T-helper 17 cell (primary cell): ENCODE measurements at regions not wholly inside any gene's neighbourhood (a gene's known extent, or its start where the extent isn't known, plus 50 kb on each side); places are given as distances from the start of the nearest gene placed in this dataset.
"Not testable (repeated sequence)": the region's sequence is repeated elsewhere in the genome, so short reads cannot be mapped to it uniquely, and the experiment has no call there.

Experiments
- ATAC-seq: fragments of 150-1000 bp; cut with Tn5 transposase; 2 replicates; pipeline ENCODE4 v1.10.0; 2021; ENCODE audit warnings: mild to moderate bottlenecking, moderate library complexity
- DNase-seq, 3 donors: peaks; one replicate each; pipeline versions ENCODE4 v3.0.0 to v3.0.0-alpha.2; 2020 to 2021
- H3K9me3 ChIP-seq: one replicate; pipeline ENCODE4 v1.7.0; 2013; ENCODE audit warnings: low read length, mild to moderate bottlenecking; ENCODE audit not compliant: control insufficient read depth, poor library complexity, severe bottlenecking
- H3K27ac Mint-ChIP-seq: one replicate; pipeline ENCODE4 v1.8.0; 2022; ENCODE audit warnings: mild to moderate bottlenecking, moderate library complexity, mixed read lengths
- H3K27me3 Mint-ChIP-seq: one replicate; pipeline ENCODE4 v1.8.0; 2022; ENCODE audit warnings: mixed read lengths
- H3K36me3 Mint-ChIP-seq: one replicate; pipeline ENCODE4 v1.8.0; 2022; ENCODE audit warnings: low read depth, mixed read lengths
- H3K4me1 Mint-ChIP-seq: one replicate; pipeline ENCODE4 v1.8.0; 2022; ENCODE audit warnings: mild to moderate bottlenecking, mixed read lengths
- H3K4me3 Mint-ChIP-seq: one replicate; pipeline ENCODE4 v1.8.0; 2022; ENCODE audit warnings: mild to moderate bottlenecking, moderate library complexity, mixed read lengths

DNA sequence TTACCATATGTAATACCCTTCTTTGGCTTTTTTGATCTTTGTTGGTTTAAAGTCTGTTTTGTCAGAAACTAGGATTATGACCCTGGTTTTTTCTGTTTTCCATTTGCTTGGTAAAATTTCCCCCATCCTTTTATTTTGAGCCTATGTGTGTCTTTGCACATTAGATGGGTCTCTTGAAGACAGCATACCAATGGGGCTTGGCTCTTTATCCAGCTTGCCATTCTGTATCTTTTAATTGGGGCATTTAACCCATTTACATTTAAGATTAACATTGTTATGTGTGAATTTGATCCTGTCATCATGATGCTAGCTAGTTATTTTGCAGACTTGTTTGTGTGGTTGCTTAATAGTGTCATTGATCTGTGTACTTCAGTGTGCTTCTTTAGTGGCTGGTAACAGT, 103.1 kb upstream of the PHF24 start:
- not testable (repeated sequence) for H3K4me3 Mint-ChIP-seq, H3K27ac Mint-ChIP-seq, ATAC-seq, DNase-seq, H3K9me3 ChIP-seq, H3K4me1 Mint-ChIP-seq, H3K27me3 Mint-ChIP-seq, H3K36me3 Mint-ChIP-seq

DNA sequence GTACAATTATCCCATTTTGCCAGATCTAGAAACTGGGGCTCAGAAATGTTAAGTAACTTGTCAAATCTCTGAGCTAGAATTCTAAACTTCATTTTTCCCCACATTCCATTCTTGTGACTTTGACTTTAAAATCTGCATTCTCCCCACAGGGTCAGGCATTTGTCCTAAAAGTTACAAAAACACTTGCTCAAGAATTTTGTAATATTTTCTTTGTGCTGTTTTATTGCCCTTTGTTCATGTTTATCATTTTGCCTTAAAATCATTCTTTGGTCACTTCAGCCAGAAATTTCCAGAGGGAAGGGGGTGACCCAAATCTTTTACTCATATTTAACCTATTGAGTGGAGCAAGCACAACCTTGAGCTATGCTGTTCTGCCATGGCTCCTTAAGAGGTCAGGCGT, 120.1 kb upstream of the CCL21 start:
- H3K4me3 Mint-ChIP-seq: no peak overlapping the region
- no peaks in the 10 kb centered on the region for H3K4me1 Mint-ChIP-seq
- H3K27ac Mint-ChIP-seq: no peak overlapping the region
- peaks cover 14% of the 10 kb centered on the region for H3K27me3 Mint-ChIP-seq
- H3K36me3 Mint-ChIP-seq: no peaks in the 10 kb centered on the region
- ATAC-seq: no peak
- no peak for DNase-seq
- H3K9me3 ChIP-seq: no peaks in the 10 kb centered on the region

- no peaks in the 10 kb centered on the region for H3K9me3 ChIP-seq
- Mint-ChIP-seq H3K4me1 (no peaks in the 10 kb centered on the region), H3K27me3 (peaks cover 25% of the 10 kb centered on the region), H3K4me3 (no peak overlapping the region), H3K27ac (no peak overlapping the region), H3K36me3 (no peaks in the 10 kb centered on the region)
- DNase-seq (no peak), ATAC-seq (no peak)
Observed at GRCh38 chr9:34826999-34827538, 117.1 kb upstream of the CCL21 start.

- Mint-ChIP-seq H3K4me1 (no peaks in the 10 kb centered on the region), H3K27me3 (peaks cover 25% of the 10 kb centered on the region), H3K36me3 (no peaks in the 10 kb centered on the region), H3K27ac (no peak overlapping the region), H3K4me3 (no peak overlapping the region)
- no peak for ATAC-seq
- no peaks in the 10 kb centered on the region for H3K9me3 ChIP-seq
- DNase-seq: no peak
Observed at GRCh38 chr9:34825775-34826174, 115.8 kb upstream of the CCL21 start.

GRCh38 chr9:34823778-34824177, 113.8 kb upstream of the CCL21 start:
- ATAC-seq: no peak
- Mint-ChIP-seq H3K27ac (no peak overlapping the region), H3K4me1 (no peaks in the 10 kb centered on the region), H3K27me3 (peaks cover 25% of the 10 kb centered on the region), H3K36me3 (peaks cover 2% of the 10 kb centered on the region), H3K4me3 (no peak overlapping the region)
- DNase-seq: no peak
- H3K9me3 ChIP-seq: no peaks in the 10 kb centered on the region

- Mint-ChIP-seq H3K4me3 (no peak overlapping the region), H3K36me3 (peaks cover 2% of the 10 kb centered on the region), H3K27ac (no peak overlapping the region), H3K4me1 (no peaks in the 10 kb centered on the region), H3K27me3 (peaks cover 45% of the 10 kb centered on the region)
- no peaks in the 10 kb centered on the region for H3K9me3 ChIP-seq
- ATAC-seq (no peak), DNase-seq (no peak)
Observed at GRCh38 chr9:34810187-34810524, 100.2 kb upstream of the CCL21 start.

- Mint-ChIP-seq H3K36me3 (peaks cover 2% of the 10 kb centered on the region), H3K4me1 (no peaks in the 10 kb centered on the region), H3K27me3 (peaks cover 45% of the 10 kb centered on the region), H3K4me3 (no peak overlapping the region), H3K27ac (no peak overlapping the region)
- DNase-seq (no peak), ATAC-seq (no peak)
- no peaks in the 10 kb centered on the region for H3K9me3 ChIP-seq
Observed at GRCh38 chr9:34809504-34810186, 99.7 kb upstream of the CCL21 start.

- H3K9me3 ChIP-seq: no peaks in the 10 kb centered on the region
- no peak for ATAC-seq
- Mint-ChIP-seq H3K4me3 (no peak overlapping the region), H3K36me3 (no peaks in the 10 kb centered on the region), H3K27me3 (peaks cover 28% of the 10 kb centered on the region), H3K4me1 (no peaks in the 10 kb centered on the region), H3K27ac (no peak overlapping the region)
- no peak for DNase-seq
Observed at GRCh38 chr9:34802916-34803315, 93.0 kb upstream of the CCL21 start.

DNA sequence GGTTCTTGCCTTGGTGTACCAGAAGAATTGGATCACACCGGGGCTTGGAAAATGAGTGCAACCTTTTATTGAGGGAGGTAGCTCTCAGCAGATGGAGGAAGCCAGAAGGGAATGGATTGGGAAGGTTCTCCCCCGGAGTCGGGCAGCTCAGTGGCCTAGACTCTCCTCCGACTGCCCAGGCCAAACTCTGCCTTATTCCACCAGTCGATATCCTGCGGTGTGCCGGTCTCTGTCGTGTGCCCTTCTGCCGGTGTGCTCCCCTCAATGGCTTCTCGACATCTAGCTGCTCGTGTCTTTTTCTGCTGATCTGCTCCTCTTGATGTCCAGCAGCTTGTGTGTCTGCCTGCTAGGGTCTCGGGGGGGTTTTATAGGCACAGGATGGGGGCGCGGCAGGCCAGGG, 87.4 kb upstream of the CCL21 start:
- peaks cover 47% of the 10 kb centered on the region for H3K27me3 Mint-ChIP-seq
- H3K36me3 Mint-ChIP-seq: no peaks in the 10 kb centered on the region
- H3K4me3 Mint-ChIP-seq: no peak overlapping the region
- H3K4me1 Mint-ChIP-seq: no peaks in the 10 kb centered on the region
- H3K27ac Mint-ChIP-seq: no peak overlapping the region
- no peaks in the 10 kb centered on the region for H3K9me3 ChIP-seq
- no peak for DNase-seq
- no peak for ATAC-seq

- DNase-seq: no peak
- no peaks in the 10 kb centered on the region for H3K9me3 ChIP-seq
- H3K27me3 Mint-ChIP-seq: peaks cover 52% of the 10 kb centered on the region
Observed at GRCh38 chr9:34796924-34797323, 87.0 kb upstream of the CCL21 start.

GRCh38 chr9:34793428-34793827, 83.5 kb upstream of the CCL21 start:
- H3K36me3 Mint-ChIP-seq: no peaks in the 10 kb centered on the region
- no peak overlapping the region for H3K27ac Mint-ChIP-seq
- ATAC-seq (no peak), DNase-seq (no peak)
- H3K4me3 Mint-ChIP-seq: no peak overlapping the region
- H3K9me3 ChIP-seq: no peaks in the 10 kb centered on the region
- H3K27me3 Mint-ChIP-seq: peaks cover 71% of the 10 kb centered on the region
- H3K4me1 Mint-ChIP-seq: no peaks in the 10 kb centered on the region

More at GRCh38 chr9:34796924-34797323, 87.0 kb upstream of the CCL21 start:
- ATAC-seq: no peak
- Mint-ChIP-seq H3K4me3 (no peak overlapping the region), H3K27ac (no peak overlapping the region), H3K36me3 (no peaks in the 10 kb centered on the region), H3K4me1 (no peaks in the 10 kb centered on the region)

GRCh38 chr9:34783951-34784487, 74.1 kb upstream of the CCL21 start:
- DNase-seq (no peak), ATAC-seq (no peak)
- Mint-ChIP-seq H3K4me1 (no peaks in the 10 kb centered on the region), H3K27me3 (peaks cover 20% of the 10 kb centered on the region), H3K4me3 (no peak overlapping the region), H3K27ac (no peak overlapping the region), H3K36me3 (no peaks in the 10 kb centered on the region)
- H3K9me3 ChIP-seq: no peaks in the 10 kb centered on the region

GRCh38 chr9:34782372-34782771, 72.4 kb upstream of the CCL21 start:
- Mint-ChIP-seq H3K4me1 (no peaks in the 10 kb centered on the region), H3K36me3 (no peaks in the 10 kb centered on the region)
- no peak for DNase-seq

GRCh38 chr9:34777666-34778065, 67.7 kb upstream of the CCL21 start:
- H3K9me3 ChIP-seq: no peaks in the 10 kb centered on the region
- H3K27me3 Mint-ChIP-seq: peaks cover 35% of the 10 kb centered on the region
- no peaks in the 10 kb centered on the region for H3K36me3 Mint-ChIP-seq
- H3K4me3 Mint-ChIP-seq: no peak overlapping the region
- ATAC-seq: no peak
- H3K27ac Mint-ChIP-seq: no peak overlapping the region
- no peaks in the 10 kb centered on the region for H3K4me1 Mint-ChIP-seq
- DNase-seq: no peak

More at GRCh38 chr9:34782372-34782771, 72.4 kb upstream of the CCL21 start:
- no peaks in the 10 kb centered on the region for H3K9me3 ChIP-seq
- no peak overlapping the region for H3K4me3 Mint-ChIP-seq
- H3K27me3 Mint-ChIP-seq: peaks cover 19% of the 10 kb centered on the region
- H3K27ac Mint-ChIP-seq: no peak overlapping the region
- ATAC-seq: no peak
